GM18519 (cell line): ENCODE measurements at regions not wholly inside any gene's neighbourhood (a gene's known extent, or its start where the extent isn't known, plus 50 kb on each side); places are given as distances from the start of the nearest gene placed in this dataset.

ENCODE experiments used
- ATAC-seq: cut with Tn5 transposase; IDR thresholded peaks from one replicate; pipeline ENCODE4 v1.9.1; 2021; ENCODE audit warnings: mild to moderate bottlenecking, moderate library complexity; ENCODE audit not compliant: unreplicated experiment, low FRiP score

- ATAC-seq = no peak
These were observed 1447.2 kb downstream of the TBC1D22A start for GRCh38 chr22:48209473-48210197.

- no peak for ATAC-seq
These were observed 1446.4 kb downstream of the TBC1D22A start for GRCh38 chr22:48208894-48209293.

GRCh38 chr22:48207919-48208535 lies 1445.6 kb downstream of the TBC1D22A start:
- ATAC-seq = no peak

- ATAC-seq = no peak
These were observed 1443.3 kb downstream of the TBC1D22A start for GRCh38 chr22:48205790-48206189.

GRCh38 chr22:48205161-48205560 lies 1442.7 kb downstream of the TBC1D22A start:
- ATAC-seq = no peak

- ATAC-seq = no peak
These were observed 1441.8 kb downstream of the TBC1D22A start for GRCh38 chr22:48204296-48204695.

GRCh38 chr22:48199667-48200066 lies 1437.2 kb downstream of the TBC1D22A start:
- no peak for ATAC-seq

GRCh38 chr22:48198489-48199459 lies 1436.3 kb downstream of the TBC1D22A start:
- ATAC-seq = no peak

- ATAC-seq = no peak
These were observed 1434.8 kb downstream of the TBC1D22A start for GRCh38 chr22:48197189-48197690.

- ATAC-seq = no peak
These were observed 1430.5 kb downstream of the TBC1D22A start for GRCh38 chr22:48192920-48193319.

- no peak for ATAC-seq
These were observed 1429.6 kb downstream of the TBC1D22A start for GRCh38 chr22:48192071-48192470.

- ATAC-seq = no peak
These were observed 1425.8 kb downstream of the TBC1D22A start for GRCh38 chr22:48188231-48188721.

GRCh38 chr22:48187356-48187755 lies 1424.9 kb downstream of the TBC1D22A start:
- ATAC-seq = no peak

- ATAC-seq = no peak
These were observed 1423.8 kb downstream of the TBC1D22A start for GRCh38 chr22:48186146-48186790.

GRCh38 chr22:48185071-48186055 lies 1422.9 kb downstream of the TBC1D22A start:
- ATAC-seq = no peak

- ATAC-seq = no peak
These were observed 1420.7 kb downstream of the TBC1D22A start for GRCh38 chr22:48182846-48183805.

- ATAC-seq = no peak
These were observed 1419.6 kb downstream of the TBC1D22A start for GRCh38 chr22:48182031-48182430.
